Cerebellar cortex (tissue), 1 donor: ENCODE measurements at regions not wholly inside any gene's neighbourhood (a gene's known extent, or its start where the extent isn't known, plus 50 kb on each side); places are given as distances from the start of the nearest gene placed in this dataset.

Experiments used
- DNase-seq: peaks from one replicate; pipeline ENCODE4 v3.0.0-alpha.2; 2015; ENCODE audit warnings: low spot score

DNA sequence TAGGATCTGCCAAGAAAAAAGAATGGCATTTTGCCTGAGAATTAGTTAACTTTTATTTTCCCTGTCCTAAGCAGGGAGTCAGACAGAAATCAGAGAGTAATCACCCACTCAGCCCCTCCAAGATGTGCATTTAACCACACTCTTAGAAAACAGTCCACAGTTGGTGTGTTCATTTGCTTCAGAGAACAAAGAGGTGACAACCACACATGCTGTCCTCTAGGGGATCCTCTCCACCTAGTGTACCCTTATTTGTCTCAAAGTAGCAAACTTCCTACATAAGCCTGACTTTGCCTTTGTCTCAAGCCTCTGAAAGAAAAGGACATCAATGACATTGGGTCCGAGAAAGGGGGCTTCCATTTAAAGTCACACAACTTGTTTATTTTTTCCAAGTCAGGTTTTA lies 107.0 kb upstream of the RFC3 start:
- no peak for DNase-seq

DNA sequence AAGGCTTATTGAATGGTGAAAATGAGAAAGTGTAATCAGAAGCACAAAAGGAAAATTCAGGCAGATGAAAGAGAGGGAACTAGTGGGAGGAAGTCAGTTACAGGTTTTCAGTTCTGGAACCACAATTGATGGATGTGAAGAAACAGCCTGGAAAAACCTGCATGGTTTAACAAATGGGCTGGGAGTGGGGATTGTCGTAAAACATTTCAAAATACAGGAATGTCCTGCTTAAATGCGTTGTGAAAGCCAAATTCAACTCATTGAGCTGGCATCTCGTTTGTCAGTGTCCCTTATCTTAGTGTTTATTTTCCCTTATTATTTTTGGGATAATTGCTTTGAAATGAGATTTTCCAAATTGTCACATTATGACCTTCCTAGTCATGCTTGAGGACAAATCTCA lies 106.5 kb upstream of the RFC3 start:
- no peak for DNase-seq

DNA sequence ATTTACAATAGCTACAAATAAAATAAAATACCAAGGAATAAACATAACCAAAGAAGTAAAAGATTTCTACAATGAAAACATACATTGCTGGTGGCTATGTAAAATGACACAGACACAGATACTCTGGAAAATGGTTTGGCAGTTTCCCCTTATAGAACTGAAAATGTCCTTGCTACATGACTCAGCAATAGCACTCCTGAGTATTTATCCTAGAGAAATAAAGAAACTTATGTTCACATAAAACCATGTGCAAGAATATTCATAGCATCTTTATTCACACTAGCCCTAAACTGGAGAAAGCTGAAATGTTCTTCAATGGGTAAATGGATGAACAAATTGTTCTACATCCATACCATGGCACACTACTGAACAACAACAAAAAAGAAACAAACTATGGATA lies 100.2 kb upstream of the RFC3 start:
- DNase-seq: no peak

DNA sequence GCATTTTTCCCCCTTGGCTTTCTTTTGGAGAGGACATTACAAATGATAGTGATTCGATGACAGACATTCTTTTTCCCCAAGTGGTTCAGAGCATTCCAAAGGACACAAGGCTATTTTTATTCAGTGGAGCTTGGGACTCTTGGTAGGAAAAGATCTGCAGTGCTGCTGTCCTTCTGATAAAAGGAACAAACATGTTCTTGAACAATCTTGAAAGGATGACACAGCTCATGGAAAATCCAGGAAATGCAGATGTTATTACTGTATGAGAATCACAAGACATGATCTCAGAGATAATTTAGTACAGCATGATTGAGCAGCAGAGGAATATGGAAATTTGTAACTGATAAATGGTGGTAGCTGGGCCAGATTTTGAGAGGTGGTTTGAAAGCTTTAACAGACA lies 96.2 kb upstream of the RFC3 start:
- DNase-seq: no peak

DNA sequence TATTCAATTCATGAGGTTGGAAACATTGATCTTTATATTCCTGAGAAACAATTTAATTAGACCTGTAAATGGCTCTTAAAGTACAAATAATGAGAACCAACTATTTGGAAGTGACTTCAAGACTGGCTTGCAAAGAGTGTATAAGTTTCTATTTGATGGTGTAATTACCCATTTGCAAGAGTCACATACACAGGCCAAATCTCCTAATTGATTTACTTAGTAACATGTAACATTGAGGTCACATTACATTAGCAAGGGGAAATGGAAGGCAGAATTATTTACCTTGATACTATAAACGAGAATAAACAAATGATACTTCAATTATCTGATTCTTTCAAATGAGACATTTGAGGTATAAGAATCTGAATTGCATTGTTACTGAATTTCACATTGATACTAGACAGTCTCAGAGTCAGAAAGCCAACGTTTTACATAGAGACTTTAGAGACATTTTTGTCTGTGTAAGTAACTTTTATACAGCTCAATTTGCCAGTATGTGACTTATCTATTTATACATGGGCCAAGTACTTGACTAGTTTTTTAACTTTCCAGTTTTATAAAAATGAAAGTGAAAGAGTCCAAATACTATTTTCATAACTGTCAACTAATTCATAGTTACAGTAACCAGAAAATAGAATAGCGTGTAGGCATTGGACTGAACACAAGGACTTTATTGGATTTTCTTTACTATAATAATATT lies 95.6 kb upstream of the RFC3 start:
- no peak for DNase-seq

DNA sequence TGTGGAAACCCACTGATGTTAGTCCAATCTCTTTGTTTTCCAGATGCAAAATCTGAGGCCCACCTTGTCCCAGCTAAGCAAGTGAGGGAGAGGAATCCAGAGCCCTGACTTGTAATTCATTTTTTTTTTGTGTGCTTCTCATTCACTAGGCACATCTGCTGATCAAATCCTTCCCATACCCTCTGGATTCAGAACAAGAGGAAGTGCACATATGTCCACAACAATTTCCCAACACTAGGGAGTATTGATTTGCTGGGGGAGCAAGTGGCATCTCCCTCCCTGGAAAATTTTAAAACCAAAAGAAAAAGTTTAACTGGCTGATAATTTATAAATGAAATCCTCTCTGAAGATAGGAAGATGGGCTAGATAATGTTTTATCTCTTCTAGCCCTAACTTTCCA lies 94.6 kb upstream of the RFC3 start:
- DNase-seq: no peak

DNA sequence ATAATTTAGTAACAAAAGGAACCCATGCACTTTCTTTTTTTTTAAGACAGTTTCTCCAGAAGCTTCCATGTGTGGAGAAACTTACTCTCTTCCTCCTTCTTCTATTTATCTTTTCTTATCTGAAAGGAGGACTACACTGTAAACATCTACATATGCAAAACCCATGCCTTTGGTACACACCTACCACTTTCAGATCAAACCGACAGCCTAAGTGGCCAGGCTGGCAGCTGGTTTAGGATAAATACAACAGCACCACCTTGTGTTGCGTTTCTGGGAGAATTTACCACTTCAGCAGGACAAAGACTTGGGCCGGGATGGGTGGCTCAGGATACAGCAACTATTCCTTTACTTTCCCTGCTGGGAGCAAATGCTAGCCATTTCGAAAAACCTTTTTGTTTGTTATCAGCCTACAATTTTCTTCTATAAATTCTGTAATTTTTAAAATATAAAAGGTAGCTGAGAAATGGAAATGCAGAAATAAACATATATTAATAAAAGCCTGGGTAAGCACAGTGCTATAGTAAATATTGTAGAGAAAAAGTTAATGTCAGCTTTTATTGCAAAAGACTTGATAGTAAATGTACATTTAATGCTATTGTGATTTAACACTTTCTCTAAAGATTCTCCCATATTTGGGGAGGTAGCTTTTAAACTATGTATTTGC lies 94.0 kb upstream of the RFC3 start:
- peak; percentile 90 for DNase-seq

DNA sequence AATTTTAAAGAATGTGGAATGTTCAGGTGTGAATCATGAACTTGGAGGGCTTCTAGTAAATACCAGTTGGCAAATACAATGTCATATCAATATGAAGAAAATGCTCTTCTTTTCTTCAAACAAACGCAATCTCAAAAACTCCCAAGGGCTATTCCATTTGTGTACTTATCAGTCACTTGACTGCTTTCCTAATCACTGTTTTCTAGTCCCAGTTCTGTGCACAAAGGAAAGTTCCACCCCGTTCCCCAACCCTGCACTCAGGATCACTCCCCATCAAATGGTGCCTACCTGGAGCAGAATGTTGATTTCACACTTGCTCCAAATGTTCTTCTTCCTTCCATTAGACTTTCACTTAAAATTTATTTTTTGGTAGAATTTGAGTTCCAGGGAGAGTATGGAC lies 92.6 kb upstream of the RFC3 start:
- DNase-seq: no peak

DNA sequence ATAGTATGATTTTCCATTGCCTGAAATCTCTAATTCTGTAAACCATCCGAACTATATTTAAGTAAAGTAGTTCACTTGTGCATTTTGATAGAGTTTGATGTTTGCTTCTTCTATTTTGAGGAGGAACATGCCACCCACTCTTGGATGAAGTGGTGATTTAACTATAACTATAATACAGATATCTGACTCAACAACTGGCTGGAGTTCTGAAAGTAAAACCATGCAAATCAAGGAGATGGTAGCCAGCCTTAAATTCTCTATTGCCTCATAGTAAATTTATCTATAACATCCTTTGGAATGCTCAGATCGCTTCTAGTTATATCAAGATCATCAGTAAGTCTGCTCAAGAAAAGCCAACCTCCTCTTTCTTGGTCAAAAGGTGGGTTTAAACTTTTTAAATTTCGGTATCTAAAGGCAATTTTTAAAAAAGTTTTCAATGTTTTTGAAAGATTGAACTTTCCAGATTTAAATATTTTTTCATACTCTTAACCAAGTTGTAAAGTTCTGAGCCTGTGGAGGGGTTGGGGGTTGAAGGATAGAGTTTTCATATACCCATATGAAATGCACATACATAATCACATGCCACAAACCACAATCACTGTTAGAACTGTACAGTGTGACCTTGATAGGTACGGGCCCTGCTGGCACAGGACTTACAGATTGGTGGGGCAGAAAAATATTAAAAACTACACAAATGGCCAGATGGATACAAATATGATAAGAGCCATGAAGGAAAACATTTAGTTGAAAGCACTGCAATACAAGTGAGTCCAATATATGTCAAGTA lies 90.5 kb upstream of the RFC3 start:
- DNase-seq: no peak

DNA sequence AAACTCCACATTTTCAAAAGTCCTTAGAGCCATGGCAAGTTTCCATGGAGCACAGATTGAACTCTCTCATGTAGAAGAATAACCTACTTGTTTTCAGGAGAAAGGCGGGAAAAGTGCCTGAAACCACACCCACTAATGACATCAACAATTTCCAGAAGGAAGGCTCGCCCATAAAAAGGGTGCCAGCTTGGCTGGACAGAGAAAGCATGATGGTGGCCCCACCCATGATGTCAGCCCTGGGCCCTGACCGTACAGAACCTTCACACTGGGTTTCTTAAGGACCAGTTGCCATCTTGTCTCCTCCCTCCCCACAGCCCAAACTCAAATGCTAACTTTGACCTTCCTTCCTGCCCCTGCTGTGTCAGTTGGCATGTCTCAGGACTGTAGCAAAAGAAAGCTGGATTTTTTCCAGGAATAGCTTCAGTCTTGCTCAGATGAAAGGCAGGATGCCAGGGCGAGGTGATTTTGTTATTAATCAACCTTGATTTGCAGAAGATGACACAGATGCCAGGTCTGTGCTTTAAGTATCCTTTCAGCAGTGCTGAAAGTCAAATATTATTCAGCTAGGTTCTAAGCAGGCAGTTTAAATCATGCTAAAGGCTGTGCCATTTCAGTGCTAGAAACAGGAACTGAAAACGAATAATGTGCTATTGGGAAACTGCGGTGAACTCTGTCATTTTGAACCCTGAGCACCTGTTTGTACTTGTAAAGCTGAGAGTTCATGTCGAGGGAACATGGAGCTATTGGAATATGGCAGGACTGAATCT lies 89.5 kb upstream of the RFC3 start:
- peak; percentile 71 for DNase-seq

DNA sequence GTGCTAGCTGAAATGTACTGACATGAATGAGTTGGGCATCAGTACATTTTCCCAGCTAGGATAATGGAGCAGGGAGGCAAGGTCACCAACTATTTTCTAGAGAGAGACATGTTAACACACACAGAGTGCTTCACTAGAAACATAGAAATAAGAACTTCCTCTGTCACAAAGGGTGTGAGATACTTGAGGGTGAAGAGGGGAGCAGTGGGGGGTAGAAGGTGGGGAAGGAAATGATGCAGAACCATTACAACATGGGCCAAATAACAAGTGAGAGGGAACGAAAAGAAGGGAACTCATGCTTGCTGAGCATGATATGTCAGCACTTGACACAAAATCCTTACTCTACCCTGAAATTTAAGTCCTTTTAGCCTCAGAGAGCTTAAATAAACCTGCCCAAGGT lies 87.8 kb upstream of the RFC3 start:
- no peak for DNase-seq

DNA sequence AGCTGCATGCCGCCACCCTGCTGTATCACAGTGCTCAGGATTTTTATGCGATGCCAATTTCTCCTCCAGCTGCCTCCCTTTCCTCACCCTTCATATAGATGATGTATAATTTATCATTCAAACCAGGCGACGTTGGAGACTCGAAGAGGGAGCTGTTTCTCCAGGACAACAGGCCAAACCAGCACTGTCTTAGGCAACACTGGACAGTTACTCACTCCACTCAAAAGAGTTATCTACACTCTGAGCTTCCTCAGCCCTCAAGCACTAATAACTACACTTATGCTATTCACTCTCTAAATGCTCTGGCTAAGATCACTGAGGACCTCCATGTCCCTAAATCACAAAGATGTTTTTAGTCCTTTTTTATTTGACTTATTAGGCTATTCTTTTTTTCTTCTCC lies 87.3 kb upstream of the RFC3 start:
- no peak for DNase-seq

DNA sequence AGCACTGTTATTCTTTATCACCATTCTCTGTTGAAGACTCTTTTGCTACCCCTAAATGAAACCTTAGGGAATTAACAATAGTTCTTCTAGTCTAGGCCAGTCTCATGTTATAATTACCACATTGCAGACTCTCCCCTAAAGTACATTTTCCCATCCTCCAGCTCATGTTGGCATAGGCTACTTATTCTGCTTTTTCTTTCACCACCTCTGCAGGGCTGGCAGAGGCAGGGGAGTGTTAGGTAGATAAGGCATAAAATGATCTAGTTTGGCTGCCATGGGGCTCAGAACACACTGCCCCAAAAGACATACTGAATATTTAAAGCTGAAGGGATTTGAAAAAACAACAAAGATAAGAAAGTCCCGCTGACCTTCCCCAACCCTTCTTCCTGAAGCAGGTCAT lies 82.7 kb upstream of the RFC3 start:
- no peak for DNase-seq

DNA sequence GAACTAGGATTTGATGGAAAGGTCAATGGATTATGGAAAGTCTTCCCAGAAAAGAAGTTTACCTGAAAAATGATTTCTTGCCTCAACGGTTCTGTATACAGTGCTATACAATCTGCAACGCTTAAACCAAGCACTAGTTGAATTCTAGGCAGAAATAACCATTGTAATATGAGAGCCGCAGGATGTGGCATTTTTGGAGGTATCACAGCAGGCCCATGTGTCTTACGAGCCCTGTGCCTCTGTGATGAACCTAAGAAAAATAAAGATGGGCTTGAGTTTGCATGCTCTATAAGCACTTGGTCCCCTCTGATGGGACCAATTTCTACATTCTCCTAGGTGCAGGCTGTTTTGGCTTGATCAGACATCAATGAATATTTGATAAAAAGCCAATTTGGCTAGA lies 78.7 kb upstream of the RFC3 start:
- DNase-seq: no peak

DNA sequence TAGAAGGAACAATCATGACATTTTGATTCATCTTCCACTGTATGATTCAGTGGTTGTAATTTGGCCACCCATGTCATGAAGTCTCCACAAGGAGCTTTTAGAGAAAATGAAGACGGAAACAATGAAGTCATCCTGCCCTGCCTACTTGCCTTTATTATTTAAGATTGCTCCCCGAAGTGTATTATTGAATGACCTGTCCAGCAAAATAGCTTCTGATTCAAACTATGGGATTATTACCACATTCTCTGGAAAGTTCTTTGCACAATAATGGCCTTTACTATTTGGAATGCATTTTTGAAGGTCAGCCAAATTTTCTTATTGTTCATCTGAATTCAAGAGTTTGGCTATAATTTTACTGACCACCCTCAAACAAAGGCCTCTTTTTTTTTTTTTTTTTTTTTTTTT lies 77.8 kb upstream of the RFC3 start:
- no peak for DNase-seq

DNA sequence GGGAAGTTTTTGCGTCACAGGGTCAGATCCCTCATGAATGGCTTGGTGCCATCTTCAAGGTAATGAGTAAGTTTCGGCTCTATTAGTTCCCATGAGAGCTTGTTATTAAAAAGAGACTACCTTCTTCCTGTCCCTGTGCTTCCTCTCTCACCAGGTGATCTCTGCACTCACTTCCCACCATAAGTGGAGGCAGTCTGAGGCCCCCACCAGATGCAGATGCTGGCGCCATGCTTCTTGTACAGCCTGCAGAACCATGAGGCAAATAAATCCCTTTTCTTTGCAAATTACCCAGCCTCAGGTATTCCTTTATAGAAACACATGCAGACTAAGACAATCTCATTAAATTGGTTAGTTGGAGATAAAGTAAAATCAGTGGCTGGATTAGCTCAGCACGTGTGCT lies 75.6 kb upstream of the RFC3 start:
- no peak for DNase-seq

DNA sequence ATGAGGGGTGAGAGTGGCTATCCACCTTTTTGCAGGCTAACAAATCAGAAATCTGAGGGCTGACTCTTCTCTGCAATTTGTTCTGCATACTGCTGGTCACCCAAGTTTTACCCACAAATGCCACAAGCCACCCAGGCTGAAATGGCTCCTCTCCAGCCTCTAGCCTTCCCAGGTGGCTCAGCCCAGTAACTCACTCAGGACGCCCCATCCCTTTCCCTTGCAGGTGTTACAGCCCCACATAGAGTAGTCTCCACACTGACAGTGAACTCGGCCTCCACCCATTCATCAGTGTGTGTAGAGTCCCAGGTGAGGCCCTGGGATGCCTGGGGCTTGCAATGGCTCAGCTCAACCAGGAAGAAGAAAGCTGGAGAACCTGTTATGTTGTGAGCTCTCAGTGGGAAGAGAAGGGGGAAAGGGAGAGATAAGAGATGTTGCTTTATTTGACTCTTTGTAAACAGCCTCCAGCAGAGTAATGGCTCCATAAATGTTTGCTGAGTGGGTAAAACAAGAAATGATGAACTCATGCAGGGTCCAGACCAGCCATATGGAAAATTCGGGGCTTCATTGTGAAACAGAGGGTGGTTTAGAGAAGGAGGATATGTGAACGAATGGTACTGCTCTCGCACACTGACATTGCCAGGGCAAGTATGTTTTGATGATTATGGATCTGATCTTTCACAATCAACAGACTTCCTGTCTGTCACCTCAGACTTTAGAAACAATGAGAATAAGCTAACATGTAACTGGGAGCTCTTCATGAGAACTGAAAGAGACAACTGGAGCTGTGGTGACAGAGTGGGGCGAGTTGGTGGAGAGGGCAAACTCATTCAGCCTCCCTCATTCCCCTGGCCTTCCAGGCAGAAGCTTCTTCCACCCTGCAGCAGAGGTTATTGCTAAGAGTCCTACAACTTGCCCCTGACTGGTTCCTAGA lies 74.2 kb upstream of the RFC3 start:
- DNase-seq: no peak

DNA sequence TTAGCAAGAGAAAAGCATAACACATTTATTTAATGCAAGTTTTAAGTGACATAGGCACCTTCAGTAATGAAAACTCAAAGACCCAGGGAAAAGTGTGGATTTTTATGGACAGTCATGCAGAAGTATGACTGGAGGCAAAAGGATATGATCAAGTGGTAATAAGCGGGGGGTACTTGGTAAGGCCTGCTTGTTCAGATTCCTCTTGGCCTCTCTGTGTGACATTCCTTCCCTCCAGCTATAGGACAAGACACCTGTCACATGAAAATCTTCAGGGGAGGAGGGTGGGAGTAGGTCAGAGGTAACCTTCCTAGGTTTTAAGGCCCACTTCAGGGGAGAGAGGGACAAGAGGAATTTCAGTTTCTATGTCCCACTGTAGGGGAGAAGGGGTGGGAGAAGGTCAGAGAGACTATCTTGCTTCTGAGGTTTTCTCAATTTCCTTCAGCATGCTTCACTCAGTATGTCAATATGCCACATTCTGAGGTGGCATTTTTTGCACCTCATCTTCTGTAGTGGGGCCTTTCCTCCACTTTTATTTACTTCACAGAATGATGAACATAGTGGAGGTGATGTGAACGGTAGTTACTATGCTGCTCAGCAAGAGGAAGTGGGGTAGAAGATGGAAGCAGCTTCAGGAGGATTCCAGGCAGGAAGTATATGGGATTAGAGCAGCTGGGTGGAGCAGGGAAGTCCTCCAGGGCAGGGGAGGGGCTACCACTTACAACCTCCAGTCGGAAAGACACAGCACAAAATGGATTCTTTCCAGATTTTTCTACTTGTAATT lies 73.2 kb upstream of the RFC3 start:
- no peak for DNase-seq

DNA sequence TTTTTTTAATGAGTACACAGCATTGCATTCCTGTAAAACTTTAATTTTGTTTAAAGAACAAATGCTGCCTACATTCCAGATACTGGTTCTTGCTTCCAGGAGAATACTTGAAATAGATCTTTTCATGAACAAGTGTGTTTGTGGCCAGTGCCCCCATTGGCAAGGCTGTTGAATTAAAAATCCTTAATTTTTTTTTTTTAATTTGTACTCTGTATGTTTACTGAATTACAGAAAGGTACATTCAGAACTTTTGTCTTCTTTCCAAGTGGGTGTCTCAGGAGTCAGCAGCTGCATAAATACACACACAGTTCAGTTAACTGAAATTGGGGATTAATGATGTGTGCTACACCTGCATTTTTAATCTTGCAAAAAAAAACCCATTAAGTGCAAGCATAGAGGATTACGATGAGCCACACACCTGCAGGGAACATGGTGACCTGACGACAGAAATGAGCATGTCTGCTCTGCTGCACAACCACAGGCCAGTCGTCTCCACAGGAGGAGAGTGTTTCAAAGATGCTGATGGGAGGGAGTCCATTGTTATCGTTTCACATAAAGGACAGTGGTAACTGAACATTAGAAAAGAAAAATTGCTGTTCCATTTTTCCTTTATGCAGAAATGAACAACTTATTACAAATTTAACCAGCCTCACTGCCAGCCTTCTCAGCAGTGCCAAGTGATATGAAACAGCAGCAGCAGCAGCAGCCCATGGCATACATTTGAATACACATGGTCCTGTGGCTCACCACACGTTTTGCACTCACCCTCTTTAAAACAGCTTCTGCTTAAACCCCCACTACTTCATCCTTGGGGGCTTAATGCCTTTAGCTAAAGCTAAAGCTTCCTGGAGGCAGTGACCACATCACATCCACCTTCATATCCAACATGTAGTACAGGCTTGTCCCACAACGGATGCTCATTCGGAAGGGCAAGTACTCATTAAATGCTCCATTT lies 72.3 kb upstream of the RFC3 start:
- DNase-seq: no peak

DNA sequence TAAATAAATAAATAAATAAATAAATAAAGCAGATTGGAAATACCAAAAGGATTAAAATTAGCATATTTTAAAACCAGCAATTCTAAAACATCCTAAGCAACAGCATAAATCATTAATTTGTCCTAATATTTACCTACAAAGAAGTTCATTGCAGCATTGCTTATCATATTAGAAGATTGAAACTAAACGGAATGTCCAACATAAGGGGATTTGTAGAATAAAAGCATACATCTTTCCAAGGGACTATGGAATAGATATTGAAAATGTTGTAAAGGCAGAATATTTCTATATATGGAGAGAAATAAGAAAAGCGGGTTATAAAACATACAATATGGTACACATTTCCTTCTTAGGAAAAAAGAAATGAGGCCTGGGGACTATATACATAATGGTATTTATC lies 71.1 kb upstream of the RFC3 start:
- DNase-seq: no peak
